ENCODE measurements at regions not wholly inside any gene's neighbourhood (a gene's known extent, or its start where the extent isn't known, plus 50 kb on each side); places are given as distances from the start of the nearest gene placed in this dataset.

DNA sequence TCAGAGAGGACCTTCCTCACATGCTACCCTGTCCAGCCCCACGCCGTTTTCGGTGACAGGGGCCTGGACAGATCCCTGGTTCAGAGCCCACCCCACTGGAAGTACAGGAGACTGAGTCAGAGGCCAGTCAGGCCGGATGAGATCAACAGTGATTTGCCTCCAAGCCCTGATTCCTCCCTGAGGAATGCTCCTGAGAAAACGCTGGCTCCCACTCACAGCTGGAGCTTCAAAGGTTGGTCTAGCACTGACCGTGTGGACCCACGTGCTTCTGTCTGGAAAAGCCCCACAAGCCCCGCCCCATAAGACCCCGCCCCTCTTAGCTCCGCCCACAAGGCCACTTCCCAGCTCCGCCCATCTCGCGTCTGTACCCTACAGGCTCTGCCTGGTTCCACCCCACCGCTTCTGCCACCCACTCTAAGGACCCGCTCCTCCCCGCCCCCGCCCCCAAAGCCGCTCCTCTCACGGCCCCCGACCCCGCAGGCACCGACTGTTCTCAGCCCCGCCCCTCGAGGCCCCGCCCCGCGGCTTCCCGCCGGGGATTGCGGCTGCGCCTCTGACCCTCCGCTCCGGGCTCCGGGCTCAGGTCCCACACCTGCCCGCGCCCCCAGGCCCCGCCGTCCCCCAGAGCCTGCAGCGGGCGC lies 64.9 kb upstream of the BHLHE23 start:
- no peak for DNase-seq (ENCODE audit: low spot score)

DNA sequence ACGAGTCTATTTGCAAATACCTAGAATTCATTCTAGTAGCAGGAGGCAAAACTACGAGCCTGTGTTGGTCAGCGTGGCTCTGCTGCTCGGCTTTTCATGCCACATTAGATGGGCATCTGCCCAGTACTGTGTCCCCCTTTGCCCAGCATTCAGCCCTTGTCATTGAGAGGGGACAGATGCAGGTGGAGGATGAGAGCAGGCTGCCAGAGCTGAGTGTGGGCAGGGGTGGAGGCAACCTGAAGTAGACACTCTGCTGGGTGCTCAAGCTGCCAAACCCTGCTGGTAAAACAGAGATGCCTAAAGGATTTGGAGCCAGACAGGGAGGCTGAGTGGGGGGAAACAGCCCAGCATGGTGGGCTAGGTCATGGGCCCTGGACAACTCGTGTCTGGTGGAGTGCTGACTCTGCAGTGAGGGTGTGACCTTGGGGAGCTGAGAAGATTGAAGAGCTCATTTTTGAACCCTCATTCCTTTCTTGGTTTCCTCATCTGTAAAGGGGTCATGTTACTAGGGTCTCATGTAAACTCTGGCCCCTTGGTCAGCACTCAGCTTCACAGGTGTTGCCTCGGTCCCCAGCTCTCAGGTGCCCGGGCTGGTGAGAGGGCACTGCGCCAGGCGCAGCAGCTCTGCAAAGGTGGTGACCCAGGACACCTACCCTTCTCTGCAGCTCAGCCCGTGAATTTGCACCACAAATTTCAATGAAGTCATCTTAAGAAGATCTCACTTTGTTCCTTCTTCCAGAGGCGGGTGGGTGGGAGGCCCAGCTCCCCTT lies 64.2 kb upstream of the BHLHE23 start:
- DNase-seq (ENCODE audit: low spot score): no peak

DNA sequence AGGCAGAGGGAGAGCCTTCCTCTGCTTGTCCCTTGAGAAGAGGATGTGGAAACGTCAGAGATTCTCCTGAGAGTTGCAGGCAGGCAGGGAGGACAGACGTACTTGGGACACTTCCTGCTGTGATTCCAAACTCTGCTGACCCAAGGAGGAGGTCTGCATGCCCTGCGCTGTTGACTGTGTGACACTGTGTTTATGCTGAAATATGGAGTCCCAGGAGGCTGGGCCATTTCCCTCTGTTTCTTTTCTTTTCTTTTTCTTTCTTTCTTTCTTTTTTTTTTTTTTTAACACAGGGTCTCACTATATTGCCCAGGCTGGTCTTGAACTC lies 63.5 kb upstream of the BHLHE23 start:
- no peak for DNase-seq (ENCODE audit: low spot score)

DNA sequence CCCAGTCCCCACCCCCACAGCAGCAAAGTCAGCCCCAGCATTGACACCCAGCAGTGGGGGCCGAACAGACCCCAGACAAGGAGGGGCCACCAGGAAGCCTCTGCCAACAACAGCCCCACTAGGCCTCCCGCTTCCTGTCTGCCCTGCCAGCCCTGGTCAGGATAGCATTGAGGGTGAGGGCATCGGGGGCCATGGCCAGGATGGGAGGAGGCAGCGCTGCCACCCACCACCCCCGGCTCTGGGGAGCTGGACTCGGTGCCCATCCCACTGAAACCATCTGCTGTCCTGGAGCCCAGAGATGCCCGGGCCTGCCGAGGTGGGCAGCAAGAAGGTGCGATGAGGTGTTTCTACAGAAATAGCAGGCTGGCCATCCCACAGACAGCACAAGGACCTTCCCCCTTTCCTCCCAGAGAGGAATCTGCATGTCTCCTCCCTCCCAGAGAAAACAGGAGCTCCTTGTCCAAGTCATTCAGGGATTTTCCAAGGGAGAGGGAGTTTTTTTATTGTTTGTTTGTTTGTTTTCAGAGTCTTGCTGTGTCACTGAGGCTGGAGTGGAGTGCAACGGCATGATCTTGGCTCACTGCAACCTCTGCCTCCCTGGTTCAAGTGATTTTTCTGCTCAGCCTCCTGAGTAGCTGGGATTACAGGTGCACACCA lies 62.1 kb upstream of the BHLHE23 start:
- DNase-seq (ENCODE audit: low spot score): no peak

DNA sequence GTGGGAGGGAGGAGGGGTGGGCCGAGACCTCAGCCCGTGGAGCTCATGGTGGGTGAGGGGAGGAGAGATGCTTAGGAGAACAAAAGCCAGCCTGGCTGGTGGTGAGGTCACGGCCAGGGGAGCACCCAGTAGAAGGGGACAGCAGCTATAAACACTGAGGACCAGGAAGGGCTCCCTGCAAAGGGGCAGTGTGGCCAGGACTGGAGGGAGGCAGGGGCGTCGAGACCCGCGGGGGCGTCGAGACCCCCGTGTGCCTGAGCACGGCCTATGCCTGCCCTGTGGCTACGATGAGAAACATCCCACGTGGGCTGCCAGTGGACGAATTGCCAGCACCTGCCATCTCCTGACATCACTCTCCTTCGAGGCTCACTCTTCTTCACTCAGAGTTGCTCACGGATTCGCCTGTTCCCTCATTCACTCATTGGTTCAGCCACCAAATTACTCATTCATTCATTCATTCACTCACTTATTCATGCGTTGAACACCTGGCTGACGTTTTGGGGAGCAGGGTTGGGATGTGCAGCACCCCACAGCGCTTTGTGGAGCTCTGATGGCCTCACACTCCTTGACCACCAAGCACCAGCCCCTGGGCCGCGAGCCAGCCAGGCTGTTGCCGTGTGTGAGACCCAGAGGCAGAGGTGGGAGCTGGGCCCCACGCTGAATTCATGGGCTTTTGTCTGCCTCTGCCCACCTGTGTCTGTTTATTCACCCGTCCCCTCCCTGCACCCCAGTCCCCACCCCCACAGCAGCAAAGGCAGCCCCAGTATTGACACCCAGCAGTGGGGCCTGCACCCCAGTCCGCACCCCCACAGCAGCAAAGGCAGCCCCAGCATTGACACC lies 61.2 kb upstream of the BHLHE23 start:
- DNase-seq (ENCODE audit: low spot score): no peak

DNA sequence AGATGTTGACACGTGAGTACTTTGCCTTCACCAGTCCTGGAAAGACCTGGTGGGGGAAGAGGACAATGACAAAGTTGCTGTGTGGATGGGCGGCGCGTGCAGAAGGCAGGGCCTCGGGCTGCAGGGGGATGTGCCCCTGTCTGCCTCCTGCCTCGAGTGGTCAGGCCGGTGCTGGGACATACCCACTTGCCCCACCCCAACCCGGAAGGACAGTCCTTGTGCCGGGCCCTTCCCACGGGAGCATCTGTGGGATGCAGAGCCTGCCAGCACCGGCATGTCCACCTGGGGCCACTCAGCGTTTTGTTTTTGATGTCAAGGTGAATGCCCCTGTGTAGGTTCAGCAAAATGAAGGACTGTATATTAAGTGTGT lies 60.5 kb upstream of the BHLHE23 start:
- no peak for DNase-seq (ENCODE audit: low spot score)

DNA sequence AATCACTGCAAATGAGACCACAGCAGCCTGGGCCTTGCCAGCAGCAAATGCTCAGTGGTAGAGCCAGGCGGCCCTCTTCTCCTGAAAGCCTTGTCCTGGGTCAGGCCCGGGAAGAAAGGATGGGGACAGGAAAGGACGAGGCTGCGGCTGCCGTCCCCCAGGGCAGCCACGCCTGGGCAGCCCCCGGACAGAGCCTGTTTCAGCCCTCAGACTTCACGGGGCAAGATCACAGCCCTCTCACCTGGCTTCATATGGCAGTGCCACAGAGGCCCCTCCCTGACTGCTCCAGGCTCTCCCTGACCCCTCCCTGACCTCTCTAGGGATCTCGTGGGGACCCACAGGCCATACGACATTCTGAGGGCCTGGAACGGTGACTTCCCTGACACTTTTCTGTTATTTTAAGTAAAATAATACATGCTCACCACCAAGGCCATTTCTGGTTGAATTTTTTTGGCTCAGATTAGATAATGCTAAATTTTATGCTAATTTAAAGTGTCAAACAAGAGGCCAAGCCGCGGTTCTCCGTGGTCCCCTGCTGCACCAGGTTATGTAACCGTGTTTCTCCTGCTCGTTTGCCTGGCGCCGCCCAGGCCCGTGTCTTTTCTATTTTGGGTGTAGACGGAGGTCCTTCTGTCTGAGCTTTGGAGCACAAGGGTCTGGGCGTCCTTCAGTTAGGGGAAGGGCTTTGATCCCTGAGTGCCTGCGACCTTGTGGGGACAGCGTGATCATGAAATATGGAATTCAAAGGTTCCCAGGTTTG lies 59.9 kb upstream of the BHLHE23 start:
- no peak for DNase-seq (ENCODE audit: low spot score)

DNA sequence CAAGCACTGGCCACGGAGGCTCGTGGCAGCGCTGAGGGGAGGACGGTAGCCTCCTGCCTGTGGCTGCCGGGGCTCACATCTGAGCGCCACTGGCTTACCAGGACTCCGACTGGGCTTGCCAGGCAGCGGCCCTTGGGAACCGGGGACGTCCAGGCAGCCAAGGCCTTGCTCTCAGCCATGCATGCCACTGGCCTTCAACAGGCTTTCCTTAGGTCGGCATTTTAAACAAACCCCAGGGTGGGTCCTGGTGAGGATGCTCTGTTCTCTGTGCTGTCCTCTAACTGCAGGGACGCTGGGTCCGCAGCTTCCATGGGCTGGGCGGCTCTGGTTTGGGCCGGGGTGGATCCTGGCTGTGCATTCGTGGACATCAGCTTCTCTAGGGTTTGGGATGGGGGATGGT lies 59.1 kb upstream of the BHLHE23 start:
- DNase-seq (ENCODE audit: low spot score): no peak

DNA sequence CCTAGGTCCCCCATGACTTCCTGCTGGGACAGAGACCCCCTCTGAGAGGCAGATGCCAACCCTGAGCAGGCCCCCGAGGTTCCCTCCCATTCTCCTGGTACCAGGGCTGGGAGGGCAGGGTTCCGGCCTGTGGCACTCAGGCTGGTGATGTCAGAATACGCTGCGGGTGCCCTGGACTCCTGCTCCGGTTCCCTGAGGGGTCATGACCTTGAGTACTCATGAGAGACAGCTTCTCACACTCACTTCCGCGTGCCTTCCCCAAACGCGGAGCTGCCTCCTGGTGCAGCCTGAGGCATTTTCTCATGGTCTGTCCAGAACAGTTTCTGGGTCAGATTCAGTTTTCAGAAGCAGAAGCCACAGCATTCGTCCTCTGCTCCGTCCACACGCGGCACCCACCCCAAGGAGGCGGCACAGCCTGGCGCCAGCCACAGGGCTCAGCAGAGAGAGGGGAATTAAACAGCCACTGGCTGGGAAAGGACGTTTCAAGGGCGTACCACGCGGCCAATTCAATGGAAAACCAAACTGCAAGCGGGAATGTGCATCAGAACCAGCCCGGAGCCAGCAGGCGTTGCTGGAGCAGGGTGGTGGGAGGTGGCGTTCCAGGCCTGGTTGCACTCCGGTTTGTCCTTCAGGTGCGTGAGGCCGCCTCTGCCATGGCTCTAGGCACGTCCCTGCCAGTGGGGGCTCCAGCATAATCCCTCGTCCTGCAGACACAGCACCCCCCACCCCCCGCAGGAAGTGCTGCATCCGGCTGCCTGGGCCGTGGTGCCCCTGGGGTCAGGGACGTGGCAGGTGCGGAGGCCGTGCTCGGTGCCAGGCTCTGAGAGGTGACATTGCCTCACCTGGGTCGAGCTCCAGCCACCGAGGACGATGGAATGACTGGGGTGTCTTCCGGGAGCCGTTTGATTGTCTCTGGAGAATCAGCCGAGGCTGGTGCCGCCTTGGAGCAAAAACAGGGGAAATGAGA lies 58.3 kb upstream of the BHLHE23 start:
- no peak for DNase-seq (ENCODE audit: low spot score)

DNA sequence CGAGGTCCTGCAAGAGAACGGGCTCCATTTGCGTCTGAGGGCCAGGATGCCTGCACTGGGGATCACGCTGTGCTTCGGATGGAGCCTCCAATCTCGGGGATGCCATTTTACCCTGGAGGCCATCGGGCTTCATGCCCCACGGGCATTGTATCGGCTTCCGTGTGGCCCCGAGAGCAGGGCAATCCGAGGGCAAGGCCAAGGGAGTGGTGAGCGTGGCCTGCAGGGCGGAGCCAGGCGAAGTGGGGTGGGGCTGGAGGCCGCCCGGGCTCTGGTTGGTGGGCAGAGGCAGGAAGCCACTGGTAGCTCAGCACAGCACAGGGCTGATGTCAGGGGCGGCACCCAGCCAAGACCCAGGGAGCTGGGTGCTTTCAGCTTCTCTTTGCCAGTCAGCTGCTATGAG lies 57.5 kb upstream of the BHLHE23 start:
- no peak for DNase-seq (ENCODE audit: low spot score)

DNA sequence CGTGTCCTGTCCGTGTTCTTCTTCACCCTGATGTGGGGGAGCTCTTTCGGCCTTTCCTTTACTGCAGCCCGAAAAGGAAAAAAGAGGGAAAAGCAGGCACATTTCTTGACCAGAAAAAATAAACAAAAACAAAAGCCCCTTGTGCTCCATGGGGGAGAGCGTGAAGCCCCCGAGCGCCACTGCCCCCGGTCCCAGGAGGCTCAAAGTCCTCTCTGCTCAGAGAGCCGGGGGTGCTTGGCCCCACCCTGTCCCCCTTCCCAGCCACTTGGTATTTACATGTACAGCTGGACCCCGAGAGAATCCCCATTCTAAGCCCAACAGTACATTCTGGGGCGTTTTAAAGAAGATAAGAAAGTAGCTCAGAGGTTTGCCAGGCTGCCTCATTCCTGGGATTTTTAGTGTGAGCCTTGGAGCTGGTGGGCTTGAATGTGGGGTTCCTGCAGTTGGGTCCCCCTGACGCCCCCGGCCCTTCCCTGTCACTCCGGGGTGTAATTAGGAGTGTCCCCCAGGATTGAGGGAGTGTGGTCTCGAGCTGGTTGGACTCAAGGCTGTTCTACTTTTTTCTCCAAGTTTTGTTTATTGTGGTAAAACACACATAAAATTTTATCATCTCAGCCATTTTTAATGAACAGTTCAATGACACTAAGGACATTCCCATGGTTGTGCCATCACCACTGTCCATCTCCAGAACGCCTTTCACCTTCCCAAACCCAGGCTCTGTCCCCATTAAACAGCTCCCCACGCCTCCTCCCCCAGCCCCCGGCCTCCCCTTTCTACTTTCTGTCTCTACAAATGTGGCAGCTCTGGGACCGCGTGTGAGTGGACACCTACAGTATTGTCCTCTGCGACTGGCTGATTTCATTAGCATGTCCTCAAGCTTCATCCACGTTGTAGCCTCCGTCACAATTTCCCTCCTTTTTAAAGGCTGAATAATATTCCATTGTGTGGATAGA lies 55.7 kb upstream of the BHLHE23 start:
- DNase-seq (ENCODE audit: low spot score): no peak

DNA sequence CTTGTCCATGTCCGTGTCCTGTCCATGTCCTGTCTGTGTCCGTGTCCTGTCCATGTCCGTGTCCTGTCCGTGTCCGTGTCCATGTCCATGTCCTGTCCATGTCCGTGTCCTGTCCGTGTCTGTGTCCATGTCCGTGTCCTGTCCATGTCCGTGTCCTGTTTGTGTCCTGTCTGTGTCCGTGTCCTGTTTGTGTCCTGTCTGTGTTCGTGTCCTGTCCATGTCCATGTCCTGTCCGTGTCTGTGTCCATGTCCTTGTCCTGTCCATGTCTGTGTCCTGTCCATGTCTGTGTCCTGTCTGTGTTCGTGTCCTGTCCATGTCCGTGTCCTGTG lies 55.0 kb upstream of the BHLHE23 start:
- DNase-seq (ENCODE audit: low spot score): no peak

DNA sequence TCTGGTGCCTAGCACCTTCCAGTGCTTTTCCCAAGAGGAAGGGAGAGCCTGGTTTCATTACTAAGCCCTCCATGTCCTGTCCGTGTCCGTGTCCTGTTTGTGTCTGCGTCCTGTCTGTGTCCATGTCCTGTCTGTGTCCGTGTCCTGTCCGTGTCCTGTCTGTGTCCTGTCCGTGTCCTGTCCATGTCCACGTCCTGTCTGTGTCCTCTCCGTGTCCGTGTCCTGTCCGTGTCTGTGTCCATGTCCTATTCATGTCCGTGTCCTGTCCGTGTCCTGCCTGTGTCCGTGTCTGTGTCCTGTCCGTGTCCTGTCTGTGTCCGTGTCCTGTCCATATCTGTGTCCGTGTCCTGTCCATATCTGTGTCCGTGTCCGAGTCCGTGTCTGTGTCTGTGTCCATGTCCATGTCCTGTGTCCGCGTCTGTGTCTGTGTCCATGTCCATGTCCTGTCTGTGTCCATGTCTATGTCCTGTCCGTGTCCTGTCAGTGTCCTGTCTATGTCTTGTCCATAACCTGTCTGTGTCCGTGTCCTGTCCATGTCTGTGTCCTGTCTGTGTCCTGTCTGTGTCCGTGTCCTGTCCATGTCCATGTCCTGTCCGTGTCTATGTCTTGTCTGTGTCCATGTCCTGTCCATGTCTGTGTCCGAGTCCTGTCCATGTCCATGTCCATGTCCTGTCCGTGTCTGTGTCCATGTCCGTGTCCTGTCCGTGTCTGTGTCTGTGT lies 54.4 kb upstream of the BHLHE23 start:
- no peak for DNase-seq (ENCODE audit: low spot score)

DNA sequence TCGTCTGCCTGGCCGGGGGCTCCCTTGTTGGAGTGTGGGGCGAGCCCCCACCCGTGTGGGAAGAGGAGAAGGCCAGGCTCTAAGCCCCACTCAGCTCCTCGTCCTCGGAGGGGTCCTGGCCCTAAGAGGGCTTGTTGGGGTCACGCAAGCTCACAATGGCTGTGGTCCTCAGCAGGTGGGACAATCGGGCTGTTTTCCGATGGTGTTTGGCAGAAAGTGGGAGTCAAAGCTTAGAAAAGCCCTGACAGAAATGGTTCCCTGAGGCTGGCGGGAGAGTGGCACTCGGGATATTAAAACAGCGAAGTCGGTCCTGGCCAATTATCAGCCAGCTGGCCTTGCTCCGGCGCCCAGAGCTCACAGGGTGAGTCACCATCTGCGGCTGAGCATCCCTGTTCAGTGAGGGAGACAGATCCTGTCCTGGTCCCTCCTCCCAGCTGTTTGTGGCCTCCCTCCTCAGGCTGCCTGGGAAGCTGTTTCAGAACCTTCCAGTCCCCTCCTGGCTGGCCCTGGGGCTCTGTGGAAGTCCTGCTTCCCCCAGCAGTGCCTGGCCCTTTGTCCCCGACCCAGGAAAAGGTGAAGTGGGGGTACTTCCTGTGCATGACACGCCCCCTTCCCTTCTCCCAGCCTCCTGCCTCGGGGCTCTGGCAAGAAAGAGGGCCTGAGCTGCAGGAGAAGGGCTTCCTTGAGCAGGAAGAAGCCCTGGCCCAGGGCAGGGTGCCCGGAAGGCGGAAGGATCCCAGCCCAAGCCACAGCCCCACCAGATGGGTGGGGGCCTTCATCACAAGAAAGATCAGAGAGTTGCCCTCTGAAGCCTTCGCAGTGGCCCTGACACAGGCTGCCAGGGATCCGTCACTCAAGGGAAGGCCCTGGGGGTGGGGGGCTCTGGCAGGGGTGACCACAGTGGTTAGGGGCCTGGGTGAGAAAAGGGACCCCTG lies 53.6 kb upstream of the BHLHE23 start:
- DNase-seq (ENCODE audit: low spot score): no peak

DNA sequence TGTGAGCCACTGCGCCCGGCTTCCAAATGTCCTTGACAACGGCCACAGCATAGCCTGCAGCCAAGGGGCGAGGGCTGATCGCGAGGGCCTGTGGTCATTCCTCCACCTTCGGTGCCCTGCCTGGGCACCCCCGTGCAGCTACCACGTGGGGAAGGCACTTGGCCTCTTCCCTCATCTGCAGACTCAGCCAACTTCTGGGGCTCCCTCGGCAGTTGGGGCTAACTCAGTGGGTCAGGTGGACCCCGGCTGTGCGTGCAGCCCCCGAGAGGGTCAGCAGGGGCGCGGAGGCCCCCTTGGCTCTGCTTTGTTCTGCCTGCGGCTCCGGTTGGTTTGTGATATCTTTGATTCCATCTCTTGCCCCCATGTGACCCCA lies 52.9 kb upstream of the BHLHE23 start:
- no peak for DNase-seq (ENCODE audit: low spot score)

DNA sequence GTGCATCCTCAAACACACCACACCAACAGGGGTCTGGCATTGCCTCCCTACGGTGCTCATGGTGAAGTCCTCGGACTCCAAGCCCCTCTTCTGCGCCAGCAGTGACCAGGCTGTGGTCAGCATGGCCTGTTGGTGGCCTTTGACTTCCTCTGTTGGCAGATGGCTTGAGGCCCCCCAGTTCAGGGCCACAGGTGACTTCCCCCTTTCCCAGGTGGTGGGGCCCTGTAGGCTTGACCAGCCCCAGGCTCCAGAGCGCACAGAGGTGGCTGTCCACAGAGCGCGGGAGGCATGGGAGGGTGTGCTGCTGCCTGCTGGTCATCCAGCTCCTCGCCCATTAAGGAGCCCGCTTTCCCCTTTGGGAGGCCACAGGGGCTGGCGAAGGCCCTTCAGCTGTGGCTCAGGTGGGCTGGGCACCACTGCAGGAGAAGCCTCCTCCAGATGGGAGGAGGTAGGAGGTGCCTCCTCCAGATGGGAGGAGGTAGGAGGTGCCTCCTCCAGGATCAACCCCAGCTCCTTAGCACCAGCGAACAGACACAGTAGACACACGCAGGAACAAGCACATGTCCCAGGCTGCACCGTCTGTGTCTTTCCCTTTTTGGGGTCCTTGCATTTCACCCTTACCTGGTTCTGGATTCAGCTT lies 52.1 kb upstream of the BHLHE23 start:
- DNase-seq (ENCODE audit: low spot score): no peak
